SU-DHL-6 (cell line): ENCODE measurements at regions not wholly inside any gene's neighbourhood (a gene's known extent, or its start where the extent isn't known, plus 50 kb on each side); places are given as distances from the start of the nearest gene placed in this dataset.

Experiments used
- EZH2phosphoT487 ChIP-seq: fragments of 200-600 bp; sonication (generic), shearing (Covaris generic); conservative IDR thresholded peaks from 2 replicates; pipeline ENCODE4 v1.6.1; 2018; ENCODE audit warnings: mild to moderate bottlenecking, antibody characterized with exemption, low read length, moderate library complexity, mixed read lengths
- TF ChIP-seq, protein P1 (sequence below): fragments of 200-600 bp; sonication (generic); IDR thresholded peaks from one replicate; pipeline ENCODE4 v1.5.1; 2017; ENCODE audit warnings: antibody characterized with exemption, mild to moderate bottlenecking, low read length, moderate library complexity; ENCODE audit not compliant: insufficient read depth, poor library complexity, severe bottlenecking

DNA sequence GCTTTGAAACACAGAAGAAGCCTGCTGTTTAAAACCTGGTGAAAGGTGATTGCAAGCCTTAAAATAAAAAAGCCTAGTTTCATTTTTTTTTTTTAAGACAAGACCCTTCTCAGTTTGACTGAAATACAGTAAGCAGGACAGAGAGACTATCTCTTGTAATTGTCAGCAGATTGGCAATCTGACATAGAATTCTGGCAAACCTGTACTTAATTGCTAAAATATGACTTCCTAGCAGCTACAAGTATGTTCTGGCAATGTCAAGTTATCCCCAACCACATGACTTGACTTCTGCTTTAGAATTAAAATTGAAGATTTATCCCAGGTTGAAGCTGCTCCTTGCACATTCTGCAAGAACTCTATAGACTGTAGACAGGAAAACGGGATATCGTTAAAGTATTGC lies 232.8 kb upstream of the NR2F2 start:
- TF ChIP-seq, protein P1, sequence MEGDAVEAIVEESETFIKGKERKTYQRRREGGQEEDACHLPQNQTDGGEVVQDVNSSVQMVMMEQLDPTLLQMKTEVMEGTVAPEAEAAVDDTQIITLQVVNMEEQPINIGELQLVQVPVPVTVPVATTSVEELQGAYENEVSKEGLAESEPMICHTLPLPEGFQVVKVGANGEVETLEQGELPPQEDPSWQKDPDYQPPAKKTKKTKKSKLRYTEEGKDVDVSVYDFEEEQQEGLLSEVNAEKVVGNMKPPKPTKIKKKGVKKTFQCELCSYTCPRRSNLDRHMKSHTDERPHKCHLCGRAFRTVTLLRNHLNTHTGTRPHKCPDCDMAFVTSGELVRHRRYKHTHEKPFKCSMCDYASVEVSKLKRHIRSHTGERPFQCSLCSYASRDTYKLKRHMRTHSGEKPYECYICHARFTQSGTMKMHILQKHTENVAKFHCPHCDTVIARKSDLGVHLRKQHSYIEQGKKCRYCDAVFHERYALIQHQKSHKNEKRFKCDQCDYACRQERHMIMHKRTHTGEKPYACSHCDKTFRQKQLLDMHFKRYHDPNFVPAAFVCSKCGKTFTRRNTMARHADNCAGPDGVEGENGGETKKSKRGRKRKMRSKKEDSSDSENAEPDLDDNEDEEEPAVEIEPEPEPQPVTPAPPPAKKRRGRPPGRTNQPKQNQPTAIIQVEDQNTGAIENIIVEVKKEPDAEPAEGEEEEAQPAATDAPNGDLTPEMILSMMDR, result no peak
- no peak for TF ChIP-seq EZH2phosphoT487
